ENCODE measurements at regions not wholly inside any gene's neighbourhood (a gene's known extent, or its start where the extent isn't known, plus 50 kb on each side); places are given as distances from the start of the nearest gene placed in this dataset.

DNA sequence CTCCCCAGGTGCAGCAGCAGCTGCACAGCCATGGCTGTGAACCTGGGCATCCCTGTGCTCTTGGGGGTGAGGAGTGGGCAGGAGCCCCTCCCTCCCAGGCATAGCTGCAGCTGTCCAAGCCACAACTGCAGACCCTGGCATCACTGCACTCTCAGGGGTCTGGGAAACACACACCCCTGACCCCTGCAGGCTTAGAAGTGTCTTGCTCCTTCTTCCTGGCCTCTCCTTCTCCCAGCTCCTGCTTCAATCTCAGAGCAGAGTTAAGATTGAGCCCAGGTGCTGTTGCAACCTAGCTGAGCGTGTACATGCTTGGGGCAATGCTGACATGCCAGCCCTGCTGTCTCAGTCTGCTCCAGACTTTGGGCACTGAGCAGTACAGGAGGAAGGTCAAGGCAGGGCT, 833.6 kb downstream of the FLRT2 start (continued):
- TF ChIP-seq ZBTB40 (IDR thresholded peaks at IDR 0.05; ENCODE audit: borderline replicate concordance) (no peak), FOS (IDR thresholded peaks at IDR 0.05; ENCODE audit: borderline replicate concordance, extremely low read depth, insufficient read length) (no peak), MEF2B (IDR thresholded peaks at IDR 0.05; ENCODE audit: partially characterized antibody, poor library complexity, severe bottlenecking) (no peak), CBFB (IDR thresholded peaks at IDR 0.05; ENCODE audit: low read depth) (no peak)

- WGBS (ENCODE audit: insufficient coverage, insufficient replicate concordance, low lambda C conversion rate, missing lambda C conversion rate): 12% methylated on average over 4 of the region's 4 CpGs
- TF ChIP-seq, protein P1, sequence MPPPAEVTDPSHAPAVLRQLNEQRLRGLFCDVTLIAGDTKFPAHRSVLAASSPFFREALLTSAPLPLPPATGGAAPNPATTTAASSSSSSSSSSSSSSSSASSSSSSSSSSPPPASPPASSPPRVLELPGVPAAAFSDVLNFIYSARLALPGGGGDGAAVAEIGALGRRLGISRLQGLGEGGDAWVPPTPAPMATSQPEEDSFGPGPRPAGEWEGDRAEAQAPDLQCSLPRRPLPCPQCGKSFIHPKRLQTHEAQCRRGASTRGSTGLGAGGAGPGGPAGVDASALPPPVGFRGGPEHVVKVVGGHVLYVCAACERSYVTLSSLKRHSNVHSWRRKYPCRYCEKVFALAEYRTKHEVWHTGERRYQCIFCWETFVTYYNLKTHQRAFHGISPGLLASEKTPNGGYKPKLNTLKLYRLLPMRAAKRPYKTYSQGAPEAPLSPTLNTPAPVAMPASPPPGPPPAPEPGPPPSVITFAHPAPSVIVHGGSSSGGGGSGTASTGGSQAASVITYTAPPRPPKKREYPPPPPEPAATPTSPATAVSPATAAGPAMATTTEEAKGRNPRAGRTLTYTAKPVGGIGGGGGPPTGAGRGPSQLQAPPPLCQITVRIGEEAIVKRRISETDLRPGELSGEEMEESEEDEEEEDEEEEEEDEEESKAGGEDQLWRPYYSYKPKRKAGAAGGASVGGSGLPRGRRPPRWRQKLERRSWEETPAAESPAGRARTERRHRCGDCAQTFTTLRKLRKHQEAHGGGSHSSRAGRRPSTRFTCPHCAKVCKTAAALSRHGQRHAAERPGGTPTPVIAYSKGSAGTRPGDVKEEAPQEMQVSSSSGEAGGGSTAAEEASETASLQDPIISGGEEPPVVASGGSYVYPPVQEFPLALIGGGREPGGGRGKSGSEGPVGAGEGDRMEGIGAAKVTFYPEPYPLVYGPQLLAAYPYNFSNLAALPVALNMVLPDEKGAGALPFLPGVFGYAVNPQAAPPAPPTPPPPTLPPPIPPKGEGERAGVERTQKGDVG (CRISPR knock-in tag; IDR thresholded peaks at IDR 0.05): no peak
- no peak for TF ChIP-seq TCF7 (IDR thresholded peaks at IDR 0.05; ENCODE audit: borderline replicate concordance)
- no peak for TF ChIP-seq BCL11A (IDR thresholded peaks at IDR 0.05; ENCODE audit: low read depth, low read length)
- TF ChIP-seq RAD21 (IDR thresholded peaks at IDR 0.05; ENCODE audit: insufficient read depth, low read depth, low read length): no peak
- TF ChIP-seq RELB (IDR thresholded peaks at IDR 0.05; ENCODE audit: low read depth): no peak
- TF ChIP-seq, protein P2, sequence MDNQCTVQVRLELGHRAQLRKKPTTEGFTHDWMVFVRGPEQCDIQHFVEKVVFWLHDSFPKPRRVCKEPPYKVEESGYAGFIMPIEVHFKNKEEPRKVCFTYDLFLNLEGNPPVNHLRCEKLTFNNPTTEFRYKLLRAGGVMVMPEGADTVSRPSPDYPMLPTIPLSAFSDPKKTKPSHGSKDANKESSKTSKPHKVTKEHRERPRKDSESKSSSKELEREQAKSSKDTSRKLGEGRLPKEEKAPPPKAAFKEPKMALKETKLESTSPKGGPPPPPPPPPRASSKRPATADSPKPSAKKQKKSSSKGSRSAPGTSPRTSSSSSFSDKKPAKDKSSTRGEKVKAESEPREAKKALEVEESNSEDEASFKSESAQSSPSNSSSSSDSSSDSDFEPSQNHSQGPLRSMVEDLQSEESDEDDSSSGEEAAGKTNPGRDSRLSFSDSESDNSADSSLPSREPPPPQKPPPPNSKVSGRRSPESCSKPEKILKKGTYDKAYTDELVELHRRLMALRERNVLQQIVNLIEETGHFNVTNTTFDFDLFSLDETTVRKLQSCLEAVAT (IDR thresholded peaks at IDR 0.05): no peak
- TF ChIP-seq PAX8 (IDR thresholded peaks at IDR 0.05): no peak
- TF ChIP-seq IKZF2 (IDR thresholded peaks at IDR 0.05): no peak
- TF ChIP-seq STAT1 (conservative IDR thresholded peaks at IDR 0.05): no peak
- TF ChIP-seq TAF1 (IDR thresholded peaks at IDR 0.05; ENCODE audit: borderline replicate concordance, low read depth, low read length): no peak
These were observed 833.1 kb downstream of the FLRT2 start for GRCh38 chr14:86363047-86363446.

More at GRCh38 chr14:86363047-86363446, 833.1 kb downstream of the FLRT2 start:
- FAIRE-seq (no peak), DNase-seq (ENCODE audit: low read depth, low spot score) (no peak), ATAC-seq (no peak)
- H2AFZ ChIP-seq (ENCODE audit: control insufficient read depth, low read depth, low read length): no peak overlapping the region
- ChIA-PET SMC1A (ENCODE audit: uncharacterized antibody, unreplicated experiment) (no interaction called here), CTCF (no interaction called here), POLR2A (interaction anchor here (0.6 kb wide), 1 partner anchor 340 kb away, joined by 3 read pairs; no protein-coding TSS in a partner anchor), RAD21 (ENCODE audit: unreplicated experiment) (no interaction called here)
- H3K4me1 ChIP-seq (ENCODE audit: control insufficient read depth, insufficient read depth, low read length): no peaks in the 10 kb centered on the region
- BruUV-seq (replicated peaks): no TSS peak
- no peak overlapping the region for H3K9ac ChIP-seq (ENCODE audit: control insufficient read depth, insufficient read depth, low read length)
- no peaks in the 10 kb centered on the region for H4K20me1 ChIP-seq (ENCODE audit: control insufficient read depth, insufficient read depth)
- no peaks in the 10 kb centered on the region for H3K36me3 ChIP-seq (ENCODE audit: control insufficient read depth in 2 of 2, insufficient read depth in 2 of 2, low read length in 1 of 2)
- no peak overlapping the region for H3K4me3 ChIP-seq
- in situ Hi-C loops (cut with MboI): no loop called here
- H3K4me2 ChIP-seq (ENCODE audit: control insufficient read depth, insufficient read depth): no peak overlapping the region
- intact Hi-C loops (cut with micrococcal nuclease; ENCODE audit: unreplicated experiment): no loop called here
- no peak overlapping the region for H3K27ac ChIP-seq (ENCODE audit: control insufficient read depth, insufficient read depth)
- no peaks in the 10 kb centered on the region for H3K27me3 ChIP-seq (replicated peaks in 1 of 2; ENCODE audit: control insufficient read depth in 2 of 2, insufficient read depth in 2 of 2, low read length in 1 of 2)
- no peaks in the 10 kb centered on the region; the same call in 1 of the 3 replicates for H3K9me3 ChIP-seq (replicated peaks; ENCODE audit: control insufficient read depth, insufficient read depth, low read length)
- no peaks in the 10 kb centered on the region for H3K79me2 ChIP-seq (ENCODE audit: control insufficient read depth, insufficient read depth, low read length)
